ENCODE measurements at regions not wholly inside any gene's neighbourhood (a gene's known extent, or its start where the extent isn't known, plus 50 kb on each side); places are given as distances from the start of the nearest gene placed in this dataset.
A peak's percentile ranks its signal among the peaks of the same experiment; 100 is the strongest.

DNA sequence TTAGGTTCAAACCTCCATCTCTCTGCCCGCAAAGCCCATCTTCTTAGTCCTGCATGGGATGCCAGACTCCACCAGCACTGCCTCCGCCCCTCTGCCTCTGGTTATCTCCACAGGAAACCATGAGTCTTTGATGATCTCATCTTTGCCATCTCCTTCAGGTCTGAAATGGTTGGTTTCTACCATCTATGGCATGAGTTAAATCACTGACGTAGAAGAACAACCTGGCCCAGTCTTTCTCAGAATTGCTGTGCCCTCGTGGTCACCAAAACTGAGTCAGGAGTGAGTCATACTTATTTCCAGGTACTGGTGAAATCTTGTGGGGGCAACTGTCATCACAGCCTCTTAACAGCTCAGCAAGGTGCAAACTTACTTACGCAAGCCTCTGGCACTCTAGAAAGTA is 468.7 kb upstream of the C16orf82 start:
- H3K4me3 ChIP-seq (ENCODE audit: low read length), result no peak overlapping the region
- H3K4me1 ChIP-seq (ENCODE audit: insufficient read depth, low read length), result peaks cover 35% of the 10 kb centered on the region
- Mint-ChIP-seq H3K4me1 (ENCODE audit: low read depth) (peaks cover 9% of the 10 kb centered on the region), H3K27me3 (peaks cover 12% of the 10 kb centered on the region), H3K4me3 (no peak overlapping the region), H3K27ac (peak overlapping the region; percentile 12), H3K36me3 (ENCODE audit: low read depth) (no peaks in the 10 kb centered on the region), H3K9me3 (no peaks in the 10 kb centered on the region)
- peaks cover 0 to 4% of the 10 kb centered on the region in 2 experiments for H3K9me3 ChIP-seq (ENCODE audit: control insufficient read depth in 1 of 2, insufficient read depth in 1 of 2, low read length in 2 of 2)
- intact Hi-C loops (cut with DNase I, micrococcal nuclease), result no loop called here
- ATAC-seq (ENCODE audit: poor library complexity), result peak; percentile 79
- no peak overlapping the region for H3K27ac ChIP-seq (ENCODE audit: low read depth in 1 of 2, low read length in 2 of 2)
- H3K27me3 ChIP-seq (ENCODE audit: control insufficient read depth in 1 of 2, insufficient read depth in 2 of 2, low read length in 2 of 2), result no peaks in the 10 kb centered on the region
- peak in 9 of 14 experiments; percentile 7 to 84 (median 34) for DNase-seq
- ChIA-PET CTCF (no interaction called here), POLR2A (no interaction called here)
- no peaks in the 10 kb centered on the region for H3K36me3 ChIP-seq (ENCODE audit: insufficient read depth, low read length)
- TF ChIP-seq, protein P1, sequence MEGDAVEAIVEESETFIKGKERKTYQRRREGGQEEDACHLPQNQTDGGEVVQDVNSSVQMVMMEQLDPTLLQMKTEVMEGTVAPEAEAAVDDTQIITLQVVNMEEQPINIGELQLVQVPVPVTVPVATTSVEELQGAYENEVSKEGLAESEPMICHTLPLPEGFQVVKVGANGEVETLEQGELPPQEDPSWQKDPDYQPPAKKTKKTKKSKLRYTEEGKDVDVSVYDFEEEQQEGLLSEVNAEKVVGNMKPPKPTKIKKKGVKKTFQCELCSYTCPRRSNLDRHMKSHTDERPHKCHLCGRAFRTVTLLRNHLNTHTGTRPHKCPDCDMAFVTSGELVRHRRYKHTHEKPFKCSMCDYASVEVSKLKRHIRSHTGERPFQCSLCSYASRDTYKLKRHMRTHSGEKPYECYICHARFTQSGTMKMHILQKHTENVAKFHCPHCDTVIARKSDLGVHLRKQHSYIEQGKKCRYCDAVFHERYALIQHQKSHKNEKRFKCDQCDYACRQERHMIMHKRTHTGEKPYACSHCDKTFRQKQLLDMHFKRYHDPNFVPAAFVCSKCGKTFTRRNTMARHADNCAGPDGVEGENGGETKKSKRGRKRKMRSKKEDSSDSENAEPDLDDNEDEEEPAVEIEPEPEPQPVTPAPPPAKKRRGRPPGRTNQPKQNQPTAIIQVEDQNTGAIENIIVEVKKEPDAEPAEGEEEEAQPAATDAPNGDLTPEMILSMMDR (IDR thresholded peaks at IDR 0.05), result no peak

DNA sequence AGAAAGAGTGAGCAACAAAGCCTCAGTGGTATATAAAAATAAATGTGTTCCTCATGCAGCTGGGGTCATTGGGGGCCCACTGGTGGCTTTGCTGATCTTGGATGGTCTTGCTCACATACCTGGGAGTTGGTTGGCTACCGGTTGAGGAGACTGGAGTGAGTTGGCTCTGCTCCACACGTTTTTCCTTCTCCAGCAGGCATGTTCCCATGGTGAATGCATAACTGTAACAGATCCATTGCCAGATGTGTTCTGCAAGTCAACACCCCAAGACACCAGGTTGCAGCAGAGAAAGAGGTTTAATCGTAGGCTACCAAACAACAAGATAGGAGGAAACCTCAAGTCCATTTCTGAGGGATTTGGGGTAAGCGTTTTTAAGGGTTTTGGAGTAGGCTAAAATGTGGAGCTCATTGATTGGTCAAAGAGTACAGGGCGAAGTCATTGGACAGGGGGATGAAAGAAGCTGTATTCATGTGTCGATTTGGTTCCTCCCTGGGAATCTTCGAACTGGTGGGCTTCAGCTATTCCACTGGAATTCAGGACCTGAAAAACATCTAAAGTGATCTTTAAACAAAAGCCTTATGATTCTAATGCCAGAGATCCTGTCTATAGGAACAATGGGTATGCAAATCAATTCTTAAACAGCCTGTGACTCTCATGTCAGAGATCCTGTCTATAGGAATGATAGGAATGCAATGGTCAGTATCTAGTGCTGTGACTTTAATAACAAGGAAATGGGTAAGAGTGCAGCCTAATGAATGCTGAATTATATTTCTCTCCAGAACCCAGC is 467.5 kb upstream of the C16orf82 start:
- Histone ChIP-seq H3K4me1 (ENCODE audit: insufficient read depth, low read length) (peaks cover 35% of the 10 kb centered on the region), H3K27ac (ENCODE audit: low read depth in 1 of 2, low read length in 2 of 2) (no peak overlapping the region), H3K36me3 (ENCODE audit: insufficient read depth, low read length) (no peaks in the 10 kb centered on the region), H3K4me3 (ENCODE audit: low read length) (no peak overlapping the region), H3K27me3 (ENCODE audit: control insufficient read depth in 1 of 2, insufficient read depth in 2 of 2, low read length in 2 of 2) (no peaks in the 10 kb centered on the region), H3K9me3 (ENCODE audit: control insufficient read depth in 1 of 2, insufficient read depth in 1 of 2, low read length in 2 of 2) (peaks cover 0 to 4% of the 10 kb centered on the region in 2 experiments)
- Mint-ChIP-seq H3K36me3 (ENCODE audit: low read depth) (no peaks in the 10 kb centered on the region), H3K27ac (peak overlapping the region; percentile 12), H3K4me3 (no peak overlapping the region), H3K27me3 (peaks cover 16% of the 10 kb centered on the region), H3K9me3 (no peaks in the 10 kb centered on the region), H3K4me1 (ENCODE audit: low read depth) (peaks cover 9% of the 10 kb centered on the region)
- ATAC-seq (ENCODE audit: poor library complexity) (no peak), DNase-seq (no peak)
- TF ChIP-seq, protein P1 (IDR thresholded peaks at IDR 0.05), result no peak
- intact Hi-C loops (cut with DNase I, micrococcal nuclease), result no loop called here
- CTCF ChIA-PET, result no interaction called here
- POLR2A ChIA-PET, result no interaction called here

DNA sequence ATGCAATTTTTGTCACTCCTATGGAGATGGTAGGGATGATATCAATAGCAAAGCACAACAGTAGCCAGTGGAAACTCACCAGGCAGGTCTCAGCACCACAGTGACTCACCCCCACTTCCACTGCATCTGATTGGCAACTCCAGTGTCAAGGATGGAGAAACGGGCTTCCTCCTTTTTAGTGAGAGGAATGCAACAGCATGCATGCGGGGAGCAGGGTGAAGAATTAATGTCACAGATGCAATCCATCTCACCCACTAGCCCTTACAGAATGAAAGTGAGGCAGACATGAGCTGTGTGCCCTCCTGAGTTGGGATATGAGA is 467.0 kb upstream of the C16orf82 start:
- ChIA-PET CTCF (no interaction called here), POLR2A (no interaction called here)
- H3K27me3 ChIP-seq (ENCODE audit: control insufficient read depth in 1 of 2, insufficient read depth in 2 of 2, low read length in 2 of 2), result no peaks in the 10 kb centered on the region
- DNase-seq (no peak), ATAC-seq (ENCODE audit: poor library complexity) (no peak)
- Mint-ChIP-seq H3K4me1 (ENCODE audit: low read depth) (peaks cover 9% of the 10 kb centered on the region), H3K27ac (no peak overlapping the region), H3K27me3 (peaks cover 16% of the 10 kb centered on the region), H3K9me3 (no peaks in the 10 kb centered on the region), H3K36me3 (ENCODE audit: low read depth) (no peaks in the 10 kb centered on the region), H3K4me3 (no peak overlapping the region)
- H3K27ac ChIP-seq (ENCODE audit: low read depth in 1 of 2, low read length in 2 of 2), result no peak overlapping the region
- H3K4me1 ChIP-seq (ENCODE audit: insufficient read depth, low read length), result peaks cover 35% of the 10 kb centered on the region
- no peak overlapping the region for H3K4me3 ChIP-seq (ENCODE audit: low read length)
- TF ChIP-seq, protein P1 (IDR thresholded peaks at IDR 0.05), result no peak
- intact Hi-C loops (cut with DNase I, micrococcal nuclease), result loop anchor here in 1 of 2 experiments (10.0 kb wide), 1 partner anchor 65 kb away; no protein-coding TSS in a partner anchor
- peaks cover 0 to 4% of the 10 kb centered on the region in 2 experiments for H3K9me3 ChIP-seq (ENCODE audit: control insufficient read depth in 1 of 2, insufficient read depth in 1 of 2, low read length in 2 of 2)
- H3K36me3 ChIP-seq (ENCODE audit: insufficient read depth, low read length), result no peaks in the 10 kb centered on the region
